IMR-90 (cell line): ENCODE measurements at regions not wholly inside any gene's neighbourhood (a gene's known extent, or its start where the extent isn't known, plus 50 kb on each side); places are given as distances from the start of the nearest gene placed in this dataset.
"Not testable (repeated sequence)": the region's sequence is repeated elsewhere in the genome, so short reads cannot be mapped to it uniquely, and the experiment has no call there.

Experiments
- ATAC-seq: fragments of 200-7000 bp; cut with Tn5 transposase; 2 replicates; pipeline ENCODE4 v1.9.1; 2020; ENCODE audit warnings: low read depth, mild to moderate bottlenecking, moderate library complexity
- BruUV-seq: library from RNA; stranded (reverse); fragments of 400-500 nt; replicated peaks from 2 replicates; lab custom pipeline; 2021; lab: Mats Ljungman, UMichigan
- CTCF ChIA-PET: fragments of 300-600 bp; formaldehyde crosslinking; extraction: SDS; loops from one replicate; lab custom pipeline; 2021; ENCODE audit warnings: antibody characterized with exemption; lab: Yijun Ruan, JAX
- POLR2A ChIA-PET: fragments of 300-600 bp; sonication (Branson Sonifier 250); formaldehyde crosslinking; loops from one replicate; lab custom pipeline; 2022; ENCODE audit warnings: antibody characterized with exemption; ENCODE audit not compliant: unreplicated experiment; lab: Charles Lee
- DNase-seq: peaks from one replicate; pipeline ENCODE4 v3.0.0; 2013
- H2AFZ ChIP-seq: replicated peaks from 2 replicates; pipeline ENCODE3; 2013; ENCODE audit warnings: low read length, mild to moderate bottlenecking; ENCODE audit not compliant: poor library complexity
- H2AK5ac ChIP-seq: 2 replicates; pipeline ENCODE4 v1.6.1; 2013; ENCODE audit warnings: low read depth, low read length, inconsistent platforms
- H2AK9ac ChIP-seq: replicated peaks from 2 replicates; pipeline ENCODE3; 2013; ENCODE audit warnings: mild to moderate bottlenecking, low read depth, low read length, moderate library complexity; ENCODE audit not compliant: poor library complexity
- H2BK120ac ChIP-seq: 2 replicates; pipeline ENCODE4 v1.6.1; 2013; ENCODE audit warnings: low read depth, low read length, inconsistent platforms
- H2BK15ac ChIP-seq: 3 replicates; pipeline ENCODE4 v1.6.1; 2013; ENCODE audit warnings: low read depth, low read length, inconsistent platforms
- H2BK20ac ChIP-seq: 2 replicates; pipeline ENCODE4 v1.6.1; 2013; ENCODE audit warnings: low read depth, mild to moderate bottlenecking, inconsistent platforms, low read length, moderate library complexity
- H2BK5ac ChIP-seq: 2 replicates; pipeline ENCODE4 v1.6.1; 2013; ENCODE audit warnings: mild to moderate bottlenecking, low read depth, low read length, inconsistent platforms; ENCODE audit not compliant: poor library complexity, severe bottlenecking
- H3K14ac ChIP-seq: replicated peaks from 2 replicates; pipeline ENCODE4 v1.6.1; 2013; ENCODE audit warnings: low read depth, low read length, inconsistent platforms
- H3K18ac ChIP-seq: 2 replicates; pipeline ENCODE4 v1.6.1; 2013; ENCODE audit warnings: low read depth, low read length, control low read depth
- H3K23ac ChIP-seq: 2 replicates; pipeline ENCODE4 v1.6.1; 2013; ENCODE audit warnings: low read depth, low read length, inconsistent platforms
- H3K27ac ChIP-seq: 2 replicates; pipeline ENCODE4 v1.5.1; 2013; ENCODE audit warnings: mild to moderate bottlenecking, control low read depth, low read length; ENCODE audit not compliant: insufficient read depth
- H3K27me3 ChIP-seq: 2 replicates; pipeline ENCODE4 v1.6.1; 2013; ENCODE audit warnings: low read length; ENCODE audit not compliant: control insufficient read depth, insufficient read depth
- H3K36me3 ChIP-seq: 2 replicates; pipeline ENCODE4 v1.6.1; 2013; ENCODE audit warnings: low read length, mixed read lengths; ENCODE audit not compliant: control insufficient read depth, insufficient read depth
- H3K4ac ChIP-seq: 2 replicates; pipeline ENCODE4 v1.6.1; 2013; ENCODE audit warnings: low read depth, low read length, inconsistent platforms
- H3K4me1 ChIP-seq: 2 replicates; pipeline ENCODE4 v1.6.1; 2013; ENCODE audit warnings: low read length, mixed read lengths; ENCODE audit not compliant: control insufficient read depth, insufficient read depth
- H3K4me2 ChIP-seq: 2 replicates; pipeline ENCODE4 v1.6.1; 2013; ENCODE audit warnings: low read depth, mild to moderate bottlenecking, control low read depth, low read length, moderate library complexity
- H3K4me3 ChIP-seq: 2 replicates; pipeline ENCODE4 v1.5.1; 2013; ENCODE audit warnings: low read depth, mild to moderate bottlenecking, control low read depth, low read length, moderate library complexity; ENCODE audit not compliant: insufficient read depth
- H3K56ac ChIP-seq: 2 replicates; pipeline ENCODE4 v1.6.1; 2013; ENCODE audit warnings: low read length, inconsistent platforms; ENCODE audit not compliant: insufficient read depth; ENCODE audit errors: extremely low read depth
- H3K79me1 ChIP-seq, 2 experiments: 2 replicates each; pipeline ENCODE4 v1.6.1; 2013; ENCODE audit warnings: low read length in 2 of 2, inconsistent platforms in 1 of 2, low read depth in 1 of 2
- H3K9ac ChIP-seq: 2 replicates; pipeline ENCODE4 v1.6.1; 2013; ENCODE audit warnings: low read depth, low read length, control low read depth
- H3K9me1 ChIP-seq: 2 replicates; pipeline ENCODE4 v1.6.1; 2013; ENCODE audit warnings: low read length, inconsistent platforms; ENCODE audit not compliant: insufficient read depth
- H3K9me3 ChIP-seq: 2 replicates; pipeline ENCODE4 v1.6.1; 2013; ENCODE audit warnings: low read length; ENCODE audit not compliant: control insufficient read depth, insufficient read depth
- H4K20me1 ChIP-seq: 2 replicates; pipeline ENCODE4 v1.6.1; 2013; ENCODE audit warnings: low read length, inconsistent platforms; ENCODE audit not compliant: insufficient read depth
- H4K5ac ChIP-seq: 2 replicates; pipeline ENCODE4 v1.6.1; 2013; ENCODE audit warnings: mild to moderate bottlenecking, low read depth, low read length, control low read depth
- H4K8ac ChIP-seq, 2 experiments: 2 replicates each; pipeline ENCODE4 v1.6.1; 2013; ENCODE audit warnings: low read depth in 2 of 2, low read length in 2 of 2, control low read depth in 1 of 2, inconsistent platforms in 1 of 2
- H4K91ac ChIP-seq: 2 replicates; pipeline ENCODE4 v1.6.1; 2013; ENCODE audit warnings: low read depth, low read length, inconsistent platforms; ENCODE audit not compliant: insufficient read depth
- WGBS, 2 experiments: methylation state at CpG; one replicate each; pipeline versions ENCODE4 v1.1.5 to v1.1.7; 2013; ENCODE audit warnings: missing lambda C conversion rate in 2 of 2; ENCODE audit not compliant: insufficient read length in 1 of 2; ENCODE audit errors: extremely low coverage in 2 of 2; 5-methylcytosine and 5-hydroxymethylcytosine counted together
- dilution Hi-C: fragments of 300-500 bp; cut with HindIII; formaldehyde crosslinking; loops from one replicate; pipeline ENCODE4 v1.14.3; 2018; ENCODE audit warnings: low sequenced_read_pairs; ENCODE audit not compliant: unreplicated experiment
- in situ Hi-C: fragments of 300-500 bp; cut with MboI; formaldehyde crosslinking; loops from 3 replicates; pipeline ENCODE4 v1.14.3; 2019; ENCODE audit warnings: low sequenced_read_pairs, inconsistent platforms, mixed read lengths
- intact Hi-C: fragments of 100-400 bp; cut with micrococcal nuclease; formaldehyde crosslinking; loops from 2 replicates; pipeline ENCODE4 v1.10.0; 2022

- ATAC-seq, H4K91ac ChIP-seq, H4K5ac ChIP-seq, H2BK5ac ChIP-seq, H2AFZ ChIP-seq, H3K4ac ChIP-seq, H3K4me1 ChIP-seq, CTCF ChIA-PET, intact Hi-C loops, H3K23ac ChIP-seq, H2BK15ac ChIP-seq, H4K20me1 ChIP-seq, DNase-seq, H3K56ac ChIP-seq, H3K79me1 ChIP-seq, H3K9me1 ChIP-seq, H3K4me2 ChIP-seq, H2AK9ac ChIP-seq, H2AK5ac ChIP-seq, dilution Hi-C loops, H3K9ac ChIP-seq, H2BK20ac ChIP-seq, H3K14ac ChIP-seq, BruUV-seq, H3K36me3 ChIP-seq, H3K27ac ChIP-seq, H4K8ac ChIP-seq, in situ Hi-C loops, H3K4me3 ChIP-seq, H3K9me3 ChIP-seq, H3K18ac ChIP-seq, H2BK120ac ChIP-seq, H3K27me3 ChIP-seq, POLR2A ChIA-PET: not testable (repeated sequence)
- WGBS, 2 experiments, result 100% methylated on average over 1 of the region's 7 CpGs; no CpG with 5 or more reads in 1 of the 2 experiments
These were observed 411.7 kb upstream of the GRAMD2B start for GRCh38 chr5:126011526-126011925.
